ENCODE measurements at regions not wholly inside any gene's neighbourhood (a gene's known extent, or its start where the extent isn't known, plus 50 kb on each side); places are given as distances from the start of the nearest gene placed in this dataset.

DNA sequence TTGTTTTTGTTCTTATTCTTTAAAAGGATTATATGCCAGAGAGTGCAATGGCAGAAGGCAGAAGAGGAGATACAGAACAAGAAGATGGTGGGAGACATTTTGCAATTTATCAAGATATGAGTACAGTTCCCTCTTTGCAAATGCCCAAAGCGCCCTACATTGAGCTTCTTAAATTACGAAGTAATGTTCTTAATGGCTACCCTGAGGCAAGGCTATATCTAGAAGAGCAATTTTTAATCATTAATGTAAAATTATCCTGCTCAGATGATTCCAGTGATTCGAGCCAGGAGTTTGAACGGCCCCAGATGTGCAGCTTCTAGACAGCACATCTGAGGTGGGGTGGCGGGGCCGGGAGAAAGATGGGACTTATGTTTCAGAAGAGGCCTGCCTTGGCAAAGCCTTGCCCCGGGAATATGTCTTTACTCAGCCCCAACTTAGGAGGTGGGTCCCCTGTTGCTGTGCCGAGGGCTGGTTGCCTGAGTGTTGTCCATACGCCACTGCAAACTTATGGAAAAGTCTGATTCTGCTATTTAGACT is 84.9 kb upstream of the MLN start:
- TF ChIP-seq, protein P1, sequence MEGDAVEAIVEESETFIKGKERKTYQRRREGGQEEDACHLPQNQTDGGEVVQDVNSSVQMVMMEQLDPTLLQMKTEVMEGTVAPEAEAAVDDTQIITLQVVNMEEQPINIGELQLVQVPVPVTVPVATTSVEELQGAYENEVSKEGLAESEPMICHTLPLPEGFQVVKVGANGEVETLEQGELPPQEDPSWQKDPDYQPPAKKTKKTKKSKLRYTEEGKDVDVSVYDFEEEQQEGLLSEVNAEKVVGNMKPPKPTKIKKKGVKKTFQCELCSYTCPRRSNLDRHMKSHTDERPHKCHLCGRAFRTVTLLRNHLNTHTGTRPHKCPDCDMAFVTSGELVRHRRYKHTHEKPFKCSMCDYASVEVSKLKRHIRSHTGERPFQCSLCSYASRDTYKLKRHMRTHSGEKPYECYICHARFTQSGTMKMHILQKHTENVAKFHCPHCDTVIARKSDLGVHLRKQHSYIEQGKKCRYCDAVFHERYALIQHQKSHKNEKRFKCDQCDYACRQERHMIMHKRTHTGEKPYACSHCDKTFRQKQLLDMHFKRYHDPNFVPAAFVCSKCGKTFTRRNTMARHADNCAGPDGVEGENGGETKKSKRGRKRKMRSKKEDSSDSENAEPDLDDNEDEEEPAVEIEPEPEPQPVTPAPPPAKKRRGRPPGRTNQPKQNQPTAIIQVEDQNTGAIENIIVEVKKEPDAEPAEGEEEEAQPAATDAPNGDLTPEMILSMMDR (IDR thresholded peaks at IDR 0.05) = no peak
- TF ChIP-seq POLR2A (IDR thresholded peaks at IDR 0.05) = no peak

Measured in lower leg skin (tissue), 3 donors.